B cell (primary cell): ENCODE measurements at regions not wholly inside any gene's neighbourhood (a gene's known extent, or its start where the extent isn't known, plus 50 kb on each side); places are given as distances from the start of the nearest gene placed in this dataset.

Source experiments
- ATAC-seq: fragments of 200-7000 bp; cut with Tn5 transposase; one replicate; pipeline ENCODE4 v1.10.0; 2021; ENCODE audit warnings: low read depth, mild to moderate bottlenecking, moderate number of reproducible peaks, moderate library complexity
- CTCF ChIA-PET: fragments of 350-600 bp; sonication (Branson Sonifier 250); formaldehyde crosslinking; loops from one replicate; lab custom pipeline; 2021; ENCODE audit warnings: antibody characterized with exemption, inconsistent platforms; lab: Charles Lee
- POLR2A ChIA-PET: fragments of 350-600 bp; sonication (Branson Sonifier 250); formaldehyde crosslinking; loops from one replicate; lab custom pipeline; 2021; ENCODE audit warnings: antibody characterized with exemption; lab: Charles Lee
- DNase-seq: peaks from one replicate; pipeline ENCODE4 v3.0.0; 2013
- H2AFZ ChIP-seq: 2 replicates; pipeline ENCODE4 v1.6.1; 2012; ENCODE audit warnings: mild to moderate bottlenecking, low read depth, low read length; ENCODE audit not compliant: insufficient read depth, poor library complexity, severe bottlenecking
- H3K27ac ChIP-seq, 2 donors: 1 replicate in 1 of 2; 2 replicates in 1 of 2; pipeline ENCODE4 v1.5.1; 2012 to 2013; ENCODE audit warnings: low read length in 2 of 2, mild to moderate bottlenecking in 2 of 2, moderate library complexity in 1 of 2
- H3K27me3 ChIP-seq, 4 experiments: fragments of 200-600 bp in 1 of 4; sonication (generic) in 1 of 4; replicated peaks in 1 of 4; 1 replicate in 2 of 4; 2 replicates in 2 of 4; pipeline versions ENCODE4 v1.6.1 to v1.7.0; 2013 to 2016; ENCODE audit warnings: low read length in 3 of 4, mild to moderate bottlenecking in 2 of 4, mixed read lengths in 1 of 4, moderate library complexity in 1 of 4; ENCODE audit not compliant: insufficient read depth in 4 of 4, control insufficient read depth in 3 of 4; ENCODE audit errors: control extremely low read depth in 1 of 4
- H3K36me3 ChIP-seq, 2 experiments: replicated peaks in 1 of 2; 1 replicate in 1 of 2; 2 replicates in 1 of 2; pipeline versions ENCODE4 v1.6.1 to v1.7.1; 2013; ENCODE audit warnings: low read length in 1 of 2; ENCODE audit not compliant: insufficient read depth in 2 of 2, control insufficient read depth in 1 of 2; ENCODE audit errors: control extremely low read depth in 1 of 2, extremely low read depth in 1 of 2
- H3K4me1 ChIP-seq, 2 donors: fragments of 200-600 bp in 1 of 2; sonication (generic) in 1 of 2; 1 replicate in 1 of 2; 2 replicates in 1 of 2; pipeline versions ENCODE4 v1.5.1 to v1.6.1; 2013 to 2017; ENCODE audit warnings: low read length in 2 of 2; ENCODE audit not compliant: control insufficient read depth in 2 of 2, insufficient read depth in 2 of 2
- H3K4me2 ChIP-seq: replicated peaks from 2 replicates; pipeline ENCODE3; 2012; ENCODE audit warnings: mild to moderate bottlenecking, low read depth, low read length; ENCODE audit not compliant: poor library complexity, severe bottlenecking
- H3K4me3 ChIP-seq, 5 experiments: fragments of 200-600 bp in 1 of 5; sonication (generic) in 1 of 5; 1 replicate in 3 of 5; 2 replicates in 2 of 5; pipeline versions ENCODE4 v1.5.1 to v1.7.0; 2011 to 2016; ENCODE audit warnings: low read length in 4 of 5, mild to moderate bottlenecking in 4 of 5, low read depth in 2 of 5, control low read depth in 1 of 5, moderate library complexity in 1 of 5; ENCODE audit not compliant: insufficient read depth in 1 of 5; ENCODE audit errors: control extremely low read depth in 1 of 5, extremely low read depth in 1 of 5
- H3K79me2 ChIP-seq: fragments of 200-600 bp; sonication (generic); one replicate; pipeline ENCODE4 v1.6.0; 2016; ENCODE audit warnings: low read length; ENCODE audit not compliant: control insufficient read depth, insufficient read depth
- H3K9ac ChIP-seq: fragments of 200-600 bp; sonication (generic); 2 replicates; pipeline ENCODE4 v1.6.1; 2017; ENCODE audit warnings: mild to moderate bottlenecking, low read length, moderate library complexity
- H3K9me3 ChIP-seq, 3 donors: one replicate each; pipeline versions ENCODE4 v1.6.1 to v1.7.1; 2013; ENCODE audit warnings: low read length in 2 of 3; ENCODE audit not compliant: control insufficient read depth in 2 of 3, insufficient read depth in 1 of 3; ENCODE audit errors: control extremely low read depth in 1 of 3
- H4K20me1 ChIP-seq: 2 replicates; pipeline ENCODE4 v1.6.0; 2012; ENCODE audit warnings: mild to moderate bottlenecking, low read length; ENCODE audit not compliant: insufficient read depth, control insufficient read depth, poor library complexity, severe bottlenecking
- H3K27ac Mint-ChIP-seq: one replicate; pipeline ENCODE4 v1.8.0; 2021; ENCODE audit warnings: mixed read lengths
- H3K27me3 Mint-ChIP-seq: one replicate; pipeline ENCODE4 v1.8.0; 2021; ENCODE audit warnings: mixed read lengths
- H3K4me1 Mint-ChIP-seq: one replicate; pipeline ENCODE4 v1.8.0; 2021; ENCODE audit warnings: mixed read lengths
- H3K4me3 Mint-ChIP-seq: one replicate; pipeline ENCODE4 v1.8.0; 2021; ENCODE audit warnings: mixed read lengths
- H3K9me3 Mint-ChIP-seq: one replicate; pipeline ENCODE4 v1.8.0; 2022; ENCODE audit warnings: mixed read lengths; ENCODE audit not compliant: insufficient read depth
- EZH2 ChIP-seq: IDR thresholded peaks from 2 replicates; pipeline ENCODE4 v1.6.1; 2012; ENCODE audit warnings: borderline replicate concordance, low read depth, mild to moderate bottlenecking, moderate library complexity, low read length; ENCODE audit not compliant: insufficient read depth, poor library complexity, severe bottlenecking
- WGBS: methylation state at CpG from one replicate; pipeline ENCODE4 v1.1.5; 2013; ENCODE audit warnings: missing lambda C conversion rate; ENCODE audit not compliant: insufficient coverage; 5-methylcytosine and 5-hydroxymethylcytosine counted together
- intact Hi-C: fragments of 100-400 bp; cut with micrococcal nuclease; formaldehyde crosslinking; loops from one replicate; pipeline ENCODE4 v1.10.0; 2022
- TF ChIP-seq, protein P1 (sequence below): fragments of 200-600 bp; IDR thresholded peaks from one replicate; pipeline ENCODE4 v1.8.0; 2022; ENCODE audit warnings: antibody characterized with exemption, mild to moderate bottlenecking

DNA sequence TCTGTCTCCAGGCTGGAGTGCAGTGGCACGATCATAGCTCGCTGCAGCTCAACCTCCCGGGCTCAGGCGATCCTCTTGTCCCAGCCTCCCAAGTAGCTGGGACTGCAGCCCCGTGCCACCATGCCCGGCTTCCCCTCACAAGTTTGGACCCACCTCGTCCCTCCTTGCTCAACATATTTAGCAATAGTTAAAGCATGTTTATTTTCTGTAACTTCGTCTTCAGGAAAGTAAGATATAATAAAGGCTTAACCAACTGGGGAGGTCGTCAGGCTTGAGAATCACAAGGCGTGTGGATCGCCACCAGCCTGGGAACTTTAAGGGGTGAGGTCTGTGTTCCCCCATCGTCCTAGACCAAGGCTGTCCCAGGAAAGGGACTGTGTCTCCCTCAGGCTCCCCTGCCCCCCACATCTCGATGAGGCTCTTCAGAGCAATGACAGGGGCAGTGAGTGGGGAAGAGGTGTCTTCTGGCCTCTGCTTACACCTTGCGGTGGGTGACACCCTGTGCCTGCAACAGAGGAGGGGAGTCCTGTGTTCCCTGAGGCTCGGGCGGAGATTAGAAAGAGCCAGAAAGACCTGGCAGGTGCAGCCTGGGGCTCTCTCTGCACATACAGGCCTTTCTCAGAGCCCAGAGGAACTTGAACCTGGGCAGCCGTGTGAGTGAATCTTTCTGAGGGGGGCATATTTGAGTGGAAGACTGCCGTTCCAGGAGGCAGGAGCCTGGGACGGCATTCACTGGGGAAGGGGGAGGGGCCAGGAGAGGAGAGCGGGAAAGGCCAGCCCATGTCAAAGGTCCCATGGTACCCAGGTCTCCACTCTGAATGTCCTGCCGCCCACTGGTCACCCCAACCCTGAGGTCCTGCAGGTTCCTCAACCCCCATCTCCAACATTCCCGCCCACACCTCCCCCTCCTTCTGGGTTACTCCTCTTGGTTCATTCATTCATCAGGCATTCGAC is 152.3 kb downstream of the SMAD6 start:
- WGBS, result 84% methylated on average over 15 of the region's 23 CpGs
- TF ChIP-seq, protein P1, sequence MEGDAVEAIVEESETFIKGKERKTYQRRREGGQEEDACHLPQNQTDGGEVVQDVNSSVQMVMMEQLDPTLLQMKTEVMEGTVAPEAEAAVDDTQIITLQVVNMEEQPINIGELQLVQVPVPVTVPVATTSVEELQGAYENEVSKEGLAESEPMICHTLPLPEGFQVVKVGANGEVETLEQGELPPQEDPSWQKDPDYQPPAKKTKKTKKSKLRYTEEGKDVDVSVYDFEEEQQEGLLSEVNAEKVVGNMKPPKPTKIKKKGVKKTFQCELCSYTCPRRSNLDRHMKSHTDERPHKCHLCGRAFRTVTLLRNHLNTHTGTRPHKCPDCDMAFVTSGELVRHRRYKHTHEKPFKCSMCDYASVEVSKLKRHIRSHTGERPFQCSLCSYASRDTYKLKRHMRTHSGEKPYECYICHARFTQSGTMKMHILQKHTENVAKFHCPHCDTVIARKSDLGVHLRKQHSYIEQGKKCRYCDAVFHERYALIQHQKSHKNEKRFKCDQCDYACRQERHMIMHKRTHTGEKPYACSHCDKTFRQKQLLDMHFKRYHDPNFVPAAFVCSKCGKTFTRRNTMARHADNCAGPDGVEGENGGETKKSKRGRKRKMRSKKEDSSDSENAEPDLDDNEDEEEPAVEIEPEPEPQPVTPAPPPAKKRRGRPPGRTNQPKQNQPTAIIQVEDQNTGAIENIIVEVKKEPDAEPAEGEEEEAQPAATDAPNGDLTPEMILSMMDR, result no peak
- no peak for TF ChIP-seq EZH2
- no peak overlapping the region for H2AFZ ChIP-seq
- H3K4me2 ChIP-seq, result no peak overlapping the region
- no peak overlapping the region for H3K9ac ChIP-seq
- no peaks in the 10 kb centered on the region for H4K20me1 ChIP-seq
- no peak overlapping the region for H3K4me3 ChIP-seq
- Mint-ChIP-seq H3K27me3 (peaks cover 8% of the 10 kb centered on the region), H3K4me1 (peaks cover 11% of the 10 kb centered on the region), H3K4me3 (no peak overlapping the region), H3K9me3 (no peaks in the 10 kb centered on the region), H3K27ac (no peak overlapping the region)
- ATAC-seq, result no peak
- ChIA-PET CTCF (interaction anchor here (0.7 to 5.2 kb wide), 5 partner anchors 31 to 410 kb away, joined by 3 to 83 read pairs (median 6); no protein-coding TSS in a partner anchor), POLR2A (interaction anchor here (0.7 kb wide), 1 partner anchor 20 kb away, joined by 6 read pairs; no protein-coding TSS in a partner anchor)
- intact Hi-C loops, result loop anchor here (5.0 kb wide), 1 partner anchor 82 kb away; no protein-coding TSS in a partner anchor
- H3K4me1 ChIP-seq, result peaks cover 7 to 11% of the 10 kb centered on the region in 2 donors
- H3K9me3 ChIP-seq, result no peaks in the 10 kb centered on the region
- H3K27ac ChIP-seq, result no peak overlapping the region
- H3K79me2 ChIP-seq, result no peaks in the 10 kb centered on the region
- no peaks in the 10 kb centered on the region for H3K36me3 ChIP-seq
- DNase-seq, result peak; percentile 3
- peaks cover 0 to 12% (median 4%) of the 10 kb centered on the region in 4 experiments for H3K27me3 ChIP-seq

DNA sequence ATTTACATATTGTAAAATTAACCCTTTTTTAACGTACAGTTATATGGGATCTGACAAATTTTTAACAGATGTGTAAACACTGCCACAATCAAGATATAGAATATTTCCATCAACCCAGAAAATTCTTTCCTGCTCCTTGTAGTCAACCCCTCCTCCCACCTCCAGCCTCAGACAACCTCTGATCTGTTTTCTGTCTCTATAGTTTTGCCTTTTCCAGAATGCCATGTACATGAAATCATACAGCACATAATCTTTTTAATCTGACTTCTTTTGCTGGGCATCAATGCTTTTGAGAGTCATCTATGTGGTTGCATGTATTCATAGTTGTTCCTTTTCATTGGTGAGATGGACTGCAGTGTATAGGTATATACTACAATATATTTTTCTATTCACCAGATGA is 153.0 kb downstream of the SMAD6 start:
- no peak overlapping the region for H3K27ac ChIP-seq
- ATAC-seq (no peak), DNase-seq (no peak)
- no peaks in the 10 kb centered on the region for H3K9me3 ChIP-seq
- no peaks in the 10 kb centered on the region for H4K20me1 ChIP-seq
- no peak overlapping the region for H2AFZ ChIP-seq
- ChIA-PET CTCF (interaction anchor here (0.7 to 1.8 kb wide), 2 partner anchors 250 to 409 kb away, joined by 3 to 6 read pairs; no protein-coding TSS in a partner anchor), POLR2A (no interaction called here)
- no peaks in the 10 kb centered on the region for H3K36me3 ChIP-seq
- TF ChIP-seq, protein P1, result no peak
- no peak for TF ChIP-seq EZH2
- intact Hi-C loops, result no loop called here
- no peak overlapping the region for H3K9ac ChIP-seq
- H3K4me3 Mint-ChIP-seq, result no peak overlapping the region
- peaks cover 8% of the 10 kb centered on the region for H3K27me3 Mint-ChIP-seq
- peaks cover 11% of the 10 kb centered on the region for H3K4me1 Mint-ChIP-seq
- no peak overlapping the region for H3K4me2 ChIP-seq
- no peaks in the 10 kb centered on the region for H3K9me3 Mint-ChIP-seq
- peaks cover 0 to 12% (median 4%) of the 10 kb centered on the region in 4 experiments for H3K27me3 ChIP-seq
- H3K4me1 ChIP-seq, result peaks cover 7 to 11% of the 10 kb centered on the region in 2 donors
- H3K27ac Mint-ChIP-seq, result no peak overlapping the region
- H3K79me2 ChIP-seq, result no peaks in the 10 kb centered on the region
- no peak overlapping the region for H3K4me3 ChIP-seq
- WGBS, result no CpG with 5 or more reads among the region's 1 CpG
